ENCODE measurements at regions not wholly inside any gene's neighbourhood (a gene's known extent, or its start where the extent isn't known, plus 50 kb on each side); places are given as distances from the start of the nearest gene placed in this dataset.

- H3K27me3 Mint-ChIP-seq (ENCODE audit: insufficient read depth): peaks cover 2% of the 10 kb centered on the region
Measured at GRCh38 chr3:71987828-71988227, 202.9 kb upstream of the PROK2 start.

GRCh38 chr3:71987089-71987735, 202.3 kb upstream of the PROK2 start:
- Histone ChIP-seq H3K4me1 (ENCODE audit: control insufficient read depth, insufficient read depth, low read length) (no peaks in the 10 kb centered on the region), H3K4me3 (ENCODE audit: low read length) (no peak overlapping the region), H3K36me3 (ENCODE audit: control insufficient read depth, insufficient read depth, low read length) (no peaks in the 10 kb centered on the region), H3K27ac (ENCODE audit: low read depth, low read length) (no peak overlapping the region), H3K9me3 (ENCODE audit: control insufficient read depth, low read length) (peaks cover 4% of the 10 kb centered on the region), H3K27me3 (ENCODE audit: control insufficient read depth, insufficient read depth, low read length, poor library complexity, severe bottlenecking) (no peaks in the 10 kb centered on the region), H3K9ac (ENCODE audit: extremely low read depth, low read length, poor library complexity, severe bottlenecking) (no peak overlapping the region)
- peaks cover 5% of the 10 kb centered on the region for H3K9me3 Mint-ChIP-seq
- H3K27ac Mint-ChIP-seq: no peak overlapping the region
- TF ChIP-seq CTCF (conservative IDR thresholded peaks at IDR 0.05): peak; percentile 80
- peak; percentile 70 for DNase-seq
- peaks cover 1% of the 10 kb centered on the region for H3K36me3 Mint-ChIP-seq (ENCODE audit: low read depth)
- peaks cover 4% of the 10 kb centered on the region for H3K4me1 Mint-ChIP-seq
- 85 to 96% methylated on average over 8 to 9 of the region's 9 CpGs for whole genome bisulfite sequencing, 2 experiments (ENCODE audit: insufficient coverage in 1 of 2, insufficient read length in 1 of 2)
- H3K4me3 Mint-ChIP-seq: no peak overlapping the region
- H3K27me3 Mint-ChIP-seq (ENCODE audit: insufficient read depth): peaks cover 2% of the 10 kb centered on the region

More at GRCh38 chr3:71987828-71988227, 202.9 kb upstream of the PROK2 start:
- 88 to 91% methylated on average over 2 to 5 of the region's 5 CpGs for WGBS, 2 experiments (ENCODE audit: insufficient coverage in 1 of 2, insufficient read length in 1 of 2)
- peaks cover 1% of the 10 kb centered on the region for H3K36me3 Mint-ChIP-seq (ENCODE audit: low read depth)
- no peak overlapping the region for H3K27ac Mint-ChIP-seq
- H3K4me3 Mint-ChIP-seq: no peak overlapping the region
- Histone ChIP-seq H3K4me1 (ENCODE audit: control insufficient read depth, insufficient read depth, low read length) (no peaks in the 10 kb centered on the region), H3K27ac (ENCODE audit: low read depth, low read length) (no peak overlapping the region), H3K27me3 (ENCODE audit: control insufficient read depth, insufficient read depth, low read length, poor library complexity, severe bottlenecking) (no peaks in the 10 kb centered on the region), H3K9ac (ENCODE audit: extremely low read depth, low read length, poor library complexity, severe bottlenecking) (no peak overlapping the region), H3K9me3 (ENCODE audit: control insufficient read depth, low read length) (peaks cover 4% of the 10 kb centered on the region), H3K36me3 (ENCODE audit: control insufficient read depth, insufficient read depth, low read length) (no peaks in the 10 kb centered on the region), H3K4me3 (ENCODE audit: low read length) (no peak overlapping the region)
- H3K9me3 Mint-ChIP-seq: peaks cover 5% of the 10 kb centered on the region
- peaks cover 4% of the 10 kb centered on the region for H3K4me1 Mint-ChIP-seq
- no peak for DNase-seq
- TF ChIP-seq CTCF (conservative IDR thresholded peaks at IDR 0.05): no peak

GRCh38 chr3:71986606-71987005, 201.7 kb upstream of the PROK2 start:
- Histone ChIP-seq H3K9ac (ENCODE audit: extremely low read depth, low read length, poor library complexity, severe bottlenecking) (no peak overlapping the region), H3K9me3 (ENCODE audit: control insufficient read depth, low read length) (peaks cover 4% of the 10 kb centered on the region), H3K27me3 (ENCODE audit: control insufficient read depth, insufficient read depth, low read length, poor library complexity, severe bottlenecking) (no peaks in the 10 kb centered on the region), H3K27ac (ENCODE audit: low read depth, low read length) (no peak overlapping the region), H3K4me1 (ENCODE audit: control insufficient read depth, insufficient read depth, low read length) (no peaks in the 10 kb centered on the region), H3K36me3 (ENCODE audit: control insufficient read depth, insufficient read depth, low read length) (no peaks in the 10 kb centered on the region), H3K4me3 (ENCODE audit: low read length) (no peak overlapping the region)
- H3K27ac Mint-ChIP-seq: no peak overlapping the region
- no peak for DNase-seq
- H3K4me1 Mint-ChIP-seq: peaks cover 4% of the 10 kb centered on the region
- no peak for TF ChIP-seq CTCF (conservative IDR thresholded peaks at IDR 0.05)
- WGBS, 2 experiments (ENCODE audit: insufficient coverage in 1 of 2, insufficient read length in 1 of 2): 75 to 81% methylated on average over 3 to 6 of the region's 6 CpGs
- peaks cover 2% of the 10 kb centered on the region for H3K27me3 Mint-ChIP-seq (ENCODE audit: insufficient read depth)
- no peak overlapping the region for H3K4me3 Mint-ChIP-seq
- peaks cover 5% of the 10 kb centered on the region for H3K9me3 Mint-ChIP-seq
- H3K36me3 Mint-ChIP-seq (ENCODE audit: low read depth): peaks cover 1% of the 10 kb centered on the region
